GM12872 (cell line): ENCODE measurements at regions not wholly inside any gene's neighbourhood (a gene's known extent, or its start where the extent isn't known, plus 50 kb on each side); places are given as distances from the start of the nearest gene placed in this dataset.

Source experiments
- CTCF ChIP-seq: IDR thresholded peaks from 3 replicates; pipeline ENCODE4 v1.5.1; 2011; ENCODE audit warnings: low read depth, mild to moderate bottlenecking, low read length, moderate library complexity; ENCODE audit not compliant: insufficient read depth

DNA sequence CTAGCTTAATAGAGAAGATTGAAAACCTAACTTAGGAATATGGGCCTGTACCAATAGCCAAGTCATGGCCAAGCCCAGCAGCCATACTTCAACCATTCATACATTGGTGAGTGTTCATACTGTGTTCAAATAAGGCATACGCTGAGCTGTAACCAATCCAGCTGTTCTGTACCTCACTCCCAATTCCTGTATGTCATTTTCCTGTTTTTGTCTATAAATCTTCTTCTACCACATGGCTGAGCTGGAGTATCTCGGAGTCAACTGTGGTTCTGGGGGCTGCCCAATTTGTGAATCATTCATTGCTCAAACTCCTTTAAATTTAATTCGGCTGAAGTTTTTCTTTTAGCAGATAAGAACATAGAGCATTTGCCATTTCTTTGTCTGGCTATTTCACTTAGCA, 195.3 kb upstream of the ANKRD50 start:
- TF ChIP-seq CTCF: no peak

GRCh38 chr4:124905441-124905840, 192.9 kb upstream of the ANKRD50 start:
- TF ChIP-seq CTCF: no peak

DNA sequence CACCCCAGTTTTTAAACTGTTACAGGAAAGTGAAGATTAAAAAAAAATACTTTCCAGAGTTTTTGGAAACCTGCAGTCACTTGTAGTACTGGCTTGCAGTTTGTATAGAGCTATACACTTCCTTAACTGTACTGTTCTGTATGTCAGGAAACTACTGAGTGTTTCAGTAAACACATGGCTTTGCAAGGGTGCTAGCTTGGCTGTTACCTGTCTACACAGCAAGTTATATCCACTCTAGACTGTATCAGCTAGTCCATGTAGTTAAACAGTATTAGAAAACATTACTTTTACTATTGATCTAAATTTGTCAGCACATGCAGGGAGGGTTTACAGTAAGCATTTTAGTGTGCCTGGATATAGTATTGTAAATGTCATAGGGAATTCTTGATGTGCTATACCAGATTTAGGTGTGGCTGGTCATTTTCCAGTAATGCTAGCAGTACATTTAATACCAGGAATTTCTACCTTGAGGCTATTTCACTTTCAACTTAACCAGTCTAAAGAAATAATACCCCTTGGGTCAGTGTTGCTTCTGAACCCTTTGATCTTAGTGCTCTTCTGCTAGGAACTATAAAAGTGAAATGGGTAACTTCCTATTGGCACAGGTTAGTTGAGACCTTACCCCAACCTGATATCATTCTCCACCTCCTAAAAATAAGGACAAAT, 192.3 kb upstream of the ANKRD50 start:
- no peak for TF ChIP-seq CTCF

DNA sequence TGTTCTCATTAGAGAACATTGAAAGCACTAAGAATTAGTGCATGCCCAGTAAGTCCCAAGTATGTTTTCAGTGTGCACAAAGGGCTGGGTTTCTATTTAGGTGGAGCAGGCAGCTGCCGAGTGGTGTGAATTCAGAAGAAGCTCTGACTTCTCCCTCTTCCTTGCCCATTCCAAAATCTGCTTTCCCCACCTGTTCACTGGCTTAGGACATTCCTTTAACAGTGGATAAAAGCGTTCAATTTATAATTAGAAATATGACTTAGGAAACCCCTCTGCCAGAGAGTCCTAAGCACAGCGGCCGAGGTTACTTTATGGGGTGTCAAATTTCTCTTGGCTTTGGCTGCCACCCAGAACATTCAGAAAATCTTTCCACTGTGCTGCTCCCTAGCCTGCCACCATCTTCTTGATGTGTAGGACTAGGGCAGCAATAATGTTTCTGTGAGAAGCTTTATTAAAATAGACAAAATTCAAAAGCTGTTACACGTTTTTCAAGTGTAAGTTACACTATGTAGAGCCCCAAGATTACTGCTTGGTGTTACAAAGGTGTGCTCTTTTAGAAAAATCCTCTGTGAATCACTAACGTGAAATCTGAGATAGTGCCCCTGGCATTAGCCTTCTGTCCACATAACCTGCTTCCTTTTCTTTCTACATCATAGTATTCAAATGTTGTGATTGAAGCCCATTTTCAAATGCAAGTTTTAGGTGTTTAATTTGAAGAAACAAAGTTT, 191.6 kb upstream of the ANKRD50 start:
- TF ChIP-seq CTCF: no peak

DNA sequence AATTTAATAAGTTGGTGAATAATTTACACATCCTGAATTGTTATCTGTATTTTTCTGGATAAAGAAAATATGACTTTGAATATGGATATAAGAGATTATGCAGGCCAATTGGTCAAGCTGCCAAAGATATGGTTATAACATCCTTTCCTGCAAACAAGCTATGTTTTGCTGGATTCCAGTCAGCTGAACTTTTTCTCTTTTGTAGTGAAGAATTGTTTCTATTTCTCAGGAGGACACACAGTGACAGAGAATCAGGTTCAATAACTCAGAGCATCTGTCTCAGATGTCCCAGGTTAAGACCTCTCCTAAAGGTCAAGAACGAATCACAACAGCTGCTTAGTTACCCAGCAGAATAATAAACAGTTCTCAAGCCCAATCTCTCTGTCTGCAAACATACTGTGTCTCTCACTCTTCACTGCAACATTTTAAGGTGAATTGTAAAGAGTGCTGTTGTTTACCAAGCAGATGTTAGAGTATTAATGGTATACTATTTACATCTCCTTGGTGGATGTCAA, 189.5 kb upstream of the ANKRD50 start:
- TF ChIP-seq CTCF: no peak

- TF ChIP-seq CTCF: no peak
Observed at GRCh38 chr4:124899997-124900396, 187.5 kb upstream of the ANKRD50 start.

- TF ChIP-seq CTCF: no peak
Observed at GRCh38 chr4:124890522-124890921, 178.0 kb upstream of the ANKRD50 start.
